NCI-H2196 (cell line): ENCODE measurements at regions not wholly inside any gene's neighbourhood (a gene's known extent, or its start where the extent isn't known, plus 50 kb on each side); places are given as distances from the start of the nearest gene placed in this dataset.

Source experiments
- DNase-seq: peaks from one replicate; lab custom pipeline; 2025; ENCODE audit not compliant: unreplicated experiment; lab: John Stamatoyannopoulos, UW

DNA sequence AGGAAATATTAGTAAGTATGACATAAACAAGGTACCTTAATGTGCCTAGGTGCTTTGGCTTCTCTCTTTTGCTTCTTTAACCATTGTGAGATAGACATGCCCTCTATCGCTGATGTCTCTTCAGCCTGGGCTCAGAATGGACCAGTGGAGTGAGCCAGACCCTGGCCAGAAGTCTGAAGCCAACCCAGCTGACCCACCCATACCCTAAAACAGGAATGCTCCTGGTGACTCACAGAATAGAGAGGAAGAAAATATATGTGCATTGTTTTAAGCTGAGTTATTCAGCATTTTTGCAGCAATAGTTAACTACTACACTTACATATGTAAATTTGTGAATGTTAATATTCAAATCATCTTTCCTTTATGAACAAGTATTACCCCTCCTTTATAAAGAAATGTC is 167.5 kb upstream of the PCDH10 start:
- DNase-seq = no peak

DNA sequence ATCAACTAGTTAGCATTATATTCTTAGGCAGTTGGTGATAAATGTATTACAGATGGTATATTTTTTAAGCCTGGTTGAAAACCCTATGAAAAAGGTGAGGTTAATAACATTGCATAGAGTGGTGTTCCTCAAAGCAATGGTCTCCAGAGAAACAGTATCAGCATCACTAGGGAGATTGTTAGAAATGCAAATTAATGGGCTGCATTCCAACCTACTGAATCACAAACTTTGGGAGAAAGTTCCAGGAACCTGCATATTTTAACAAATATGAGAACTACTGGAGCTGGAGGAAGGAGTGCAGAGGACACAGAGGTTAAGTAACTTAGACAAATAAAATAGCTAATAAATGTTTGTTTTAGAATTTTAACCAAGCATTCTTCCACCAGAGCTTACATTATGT is 166.9 kb upstream of the PCDH10 start:
- no peak for DNase-seq

DNA sequence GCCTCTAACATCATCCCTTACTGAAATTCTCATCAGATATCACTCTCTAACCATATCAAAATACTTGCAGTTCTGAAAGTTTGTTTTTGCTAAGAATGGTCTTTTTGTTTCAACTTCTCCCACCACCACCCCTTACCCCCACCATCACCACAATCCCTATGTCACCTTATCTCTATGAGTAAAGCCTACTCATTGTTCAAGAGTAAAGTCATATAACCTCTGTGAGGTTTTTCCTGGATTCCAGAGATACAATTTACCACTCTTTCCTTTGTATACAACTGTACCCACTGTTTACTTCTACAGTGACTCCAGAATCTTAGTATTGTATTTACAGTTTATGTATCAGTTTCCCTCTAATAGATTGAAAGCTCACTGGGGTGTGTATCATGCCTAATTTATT is 158.0 kb upstream of the PCDH10 start:
- no peak for DNase-seq

DNA sequence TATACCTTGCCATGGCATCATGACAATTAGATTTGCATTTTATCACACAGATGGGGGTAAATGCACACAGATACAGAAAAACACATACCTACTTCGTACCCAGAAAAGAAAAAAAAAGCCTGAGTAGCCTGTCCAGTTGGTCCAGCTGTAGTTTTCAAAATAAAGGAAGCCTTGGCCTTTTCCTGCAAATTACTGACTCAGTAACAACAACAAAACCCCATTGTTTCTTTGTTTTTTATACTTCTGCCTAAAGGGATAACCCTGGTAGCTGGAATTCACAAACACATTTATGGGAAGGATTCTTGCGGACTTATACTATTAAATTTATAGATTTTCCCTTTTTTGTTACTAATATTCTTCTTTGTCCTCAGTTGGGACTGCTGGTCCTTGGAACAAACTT is 156.4 kb upstream of the PCDH10 start:
- no peak for DNase-seq

DNA sequence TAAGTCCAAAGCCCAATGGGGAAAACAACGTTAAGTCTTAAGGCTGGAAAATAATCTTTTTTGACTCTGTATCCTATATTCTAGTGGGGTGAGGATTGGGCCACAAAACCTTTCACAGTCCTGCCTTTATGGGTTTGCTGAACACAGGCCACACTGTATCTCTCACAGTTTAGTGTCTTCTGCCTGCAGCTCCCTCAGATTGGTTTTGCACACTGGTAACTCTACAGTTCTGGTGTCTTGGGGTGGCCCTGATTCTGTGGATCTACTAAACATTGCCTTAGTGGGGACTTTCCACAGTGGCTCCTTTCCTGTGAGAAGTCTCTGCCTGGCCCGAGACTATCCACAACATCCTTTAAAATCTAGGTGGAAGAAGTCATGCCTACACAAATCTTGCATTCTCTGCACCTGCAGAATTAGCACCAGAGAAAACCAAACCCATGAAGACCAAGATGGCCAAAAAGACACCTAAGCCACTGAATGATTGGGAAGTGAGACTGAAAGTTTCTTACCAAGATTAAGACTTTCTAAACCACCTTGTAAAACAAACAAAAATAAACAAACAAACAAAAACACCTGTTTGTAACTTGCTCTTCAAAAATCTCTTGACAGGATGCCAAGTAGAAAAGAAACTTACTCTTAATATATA is 150.4 kb upstream of the PCDH10 start:
- DNase-seq = no peak

DNA sequence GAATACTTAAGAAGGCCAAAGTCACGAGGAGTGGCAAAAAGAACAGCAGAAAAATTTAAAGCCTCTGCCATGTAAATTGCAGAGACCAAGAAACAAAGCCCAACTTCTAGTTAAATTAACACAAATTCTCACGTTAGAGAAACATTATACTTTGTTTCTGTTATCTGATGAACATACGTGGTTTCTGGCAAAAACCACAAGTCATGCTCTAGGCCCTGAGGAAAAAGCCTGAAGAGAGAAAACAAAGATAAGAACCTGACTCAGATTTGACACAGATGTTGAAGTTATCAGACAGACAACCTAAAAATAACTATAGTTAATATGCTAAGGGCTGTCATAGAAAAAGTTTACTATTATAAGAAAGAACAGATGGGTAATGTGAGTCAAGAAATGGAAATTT is 149.1 kb upstream of the PCDH10 start:
- no peak for DNase-seq

DNA sequence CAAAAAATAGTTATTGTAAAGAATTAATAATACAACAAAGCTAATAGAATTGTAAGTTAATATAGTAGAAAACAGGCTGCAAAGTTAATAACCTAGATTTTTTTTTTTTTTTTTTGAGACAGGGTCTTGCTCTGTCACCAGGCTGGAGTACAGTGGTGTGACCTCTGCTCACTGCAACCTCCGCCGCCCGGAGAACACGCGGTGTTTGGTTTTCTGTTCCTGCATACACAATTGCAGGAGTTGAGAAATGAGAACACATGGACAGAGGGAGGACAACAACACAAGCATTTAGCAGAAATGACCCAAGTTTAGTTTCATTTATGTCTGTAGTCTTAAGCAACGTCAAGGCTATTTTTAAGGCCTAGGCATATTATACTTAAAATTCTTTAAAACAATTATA is 145.9 kb upstream of the PCDH10 start:
- no peak for DNase-seq

DNA sequence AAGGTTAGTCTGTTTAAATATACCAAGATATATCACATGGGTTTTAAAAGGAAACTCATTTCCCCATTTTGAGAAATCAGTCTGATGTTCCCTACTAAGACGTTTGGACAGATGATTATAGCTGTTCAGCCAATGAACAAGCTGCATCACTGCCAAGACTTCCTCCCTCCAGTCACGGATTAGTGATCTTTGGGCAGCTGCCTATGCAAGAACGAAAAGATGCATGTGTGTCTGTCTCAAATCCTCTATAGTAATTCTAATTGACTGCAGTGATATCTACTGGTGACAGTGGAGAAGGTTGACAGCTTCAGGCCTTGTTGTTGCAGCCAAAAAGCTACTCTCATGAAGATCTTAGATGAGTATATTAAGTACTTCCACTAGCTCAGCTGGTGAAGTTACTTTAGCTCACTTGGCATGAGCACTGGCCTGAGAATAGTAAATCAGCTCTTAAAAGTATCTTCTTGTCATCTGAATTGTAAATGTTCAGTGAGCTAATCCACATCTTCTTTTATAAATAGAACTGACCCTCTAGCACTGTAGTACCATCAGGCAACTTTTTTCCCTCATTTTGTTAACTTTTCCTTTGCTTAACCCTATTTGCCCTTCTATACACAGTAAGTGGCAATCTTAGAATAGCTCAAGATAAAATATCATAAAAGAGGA is 134.5 kb upstream of the PCDH10 start:
- DNase-seq = no peak

DNA sequence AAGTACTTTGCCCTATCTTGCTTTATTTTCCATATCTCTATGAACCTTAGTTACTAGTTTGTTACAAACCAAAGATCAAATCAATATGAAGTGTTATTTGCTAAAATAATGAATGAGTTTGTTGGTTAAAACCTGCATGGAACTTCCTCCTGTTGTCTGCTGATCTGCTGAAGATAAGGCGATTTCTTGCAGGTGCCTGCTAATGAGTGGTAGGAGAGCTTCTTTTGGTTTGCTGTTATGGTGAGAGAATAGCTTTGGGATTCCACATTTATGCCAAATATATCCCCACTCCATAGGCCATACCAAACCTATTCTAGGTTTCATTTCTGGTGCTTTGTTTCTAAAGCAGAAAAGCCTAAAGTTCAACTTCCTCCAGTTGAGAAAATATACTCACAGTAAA is 103.8 kb upstream of the PCDH10 start:
- no peak for DNase-seq

DNA sequence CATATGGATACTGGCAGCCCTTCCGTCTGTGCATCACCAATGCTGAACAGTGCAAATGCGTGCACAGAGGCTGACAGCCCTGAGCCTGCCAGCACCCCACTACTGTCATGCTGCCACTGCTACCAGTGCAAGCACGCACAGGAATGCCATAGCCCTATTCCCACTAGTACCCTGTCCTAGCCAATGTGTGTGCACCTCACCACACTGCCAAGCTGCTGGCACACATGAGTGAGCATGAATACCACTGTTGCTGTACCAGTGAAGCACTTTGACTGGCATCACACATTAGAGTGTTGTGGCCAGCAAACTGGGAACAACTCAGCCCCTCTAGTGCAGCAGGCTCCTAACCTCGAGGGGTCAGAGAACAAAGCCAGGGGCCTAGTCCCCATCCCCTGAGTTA is 102.9 kb upstream of the PCDH10 start:
- DNase-seq = no peak

DNA sequence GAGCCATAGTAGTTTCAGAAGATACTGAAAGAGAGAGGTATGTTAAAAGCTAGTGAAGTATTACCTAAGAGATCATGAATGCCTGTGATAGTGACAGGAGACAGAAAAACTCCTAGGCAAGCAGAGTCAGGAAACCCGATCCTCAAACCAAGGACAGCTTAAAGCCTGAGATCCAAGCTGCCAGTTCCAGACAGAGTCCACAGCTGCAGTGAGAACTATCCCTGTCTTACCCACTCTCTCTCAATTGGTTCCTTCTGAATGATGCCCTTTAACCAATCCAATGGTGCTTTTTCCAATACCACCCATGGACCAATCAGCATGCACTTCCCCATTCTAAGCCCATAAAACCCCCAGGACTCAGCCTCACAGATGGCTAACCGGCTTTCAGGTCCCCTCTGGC is 90.4 kb upstream of the PCDH10 start:
- DNase-seq = no peak

DNA sequence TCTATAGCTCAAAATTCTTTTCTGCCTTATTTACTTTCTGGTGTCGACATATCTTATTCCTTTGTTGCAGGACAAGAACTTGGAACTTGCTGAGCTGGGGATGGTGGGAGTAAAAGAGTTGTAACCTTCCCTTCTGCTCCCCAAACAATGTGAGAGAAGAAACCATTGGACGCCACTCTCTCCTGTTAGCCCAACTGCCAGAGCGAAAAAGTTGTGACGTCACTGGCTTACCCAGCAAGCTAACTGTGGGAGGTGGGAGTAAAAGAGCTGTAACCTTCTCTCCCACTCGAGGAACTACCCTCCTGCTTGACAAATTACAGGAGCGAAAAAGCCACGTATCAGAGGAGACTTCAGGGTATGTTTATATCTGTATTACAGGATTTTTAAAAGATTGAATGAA is 90.0 kb upstream of the PCDH10 start:
- no peak for DNase-seq

DNA sequence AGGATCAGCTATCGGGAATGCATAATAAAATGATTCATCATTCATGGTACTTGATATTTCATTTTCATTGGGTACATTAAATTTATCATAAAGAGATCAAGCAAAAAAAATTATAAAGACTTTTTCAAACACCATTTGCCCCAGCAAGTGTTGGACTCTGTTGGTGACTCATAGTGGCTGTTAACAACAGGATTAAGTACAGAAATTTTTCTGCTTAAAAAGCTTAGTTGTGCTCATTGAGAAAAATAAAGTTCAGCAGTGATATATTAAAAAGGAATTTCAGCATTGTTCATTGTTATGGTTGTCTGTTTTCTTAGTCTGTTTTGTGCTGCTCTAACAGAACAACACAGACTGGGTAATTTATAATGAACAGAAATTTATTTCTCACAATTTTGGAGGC is 86.2 kb upstream of the PCDH10 start:
- no peak for DNase-seq

DNA sequence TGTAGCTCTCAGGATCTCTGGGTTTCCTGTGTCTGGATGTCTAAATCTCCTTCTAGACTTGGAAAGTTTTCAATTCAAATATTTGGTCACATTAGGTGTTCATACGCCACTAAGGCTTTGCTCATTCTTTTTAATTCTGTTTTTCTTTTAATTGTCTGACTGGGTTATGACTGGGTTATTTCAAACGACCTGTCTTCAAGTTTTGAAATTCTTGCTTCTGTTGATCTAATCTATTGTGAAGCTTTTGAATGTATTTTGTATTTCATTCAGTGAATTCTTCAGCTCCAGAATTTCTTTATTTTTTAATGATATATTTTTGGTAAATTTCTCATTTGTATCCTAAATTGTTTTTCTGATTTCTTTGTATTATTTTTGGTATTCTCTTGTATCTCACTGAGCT is 81.0 kb upstream of the PCDH10 start:
- no peak for DNase-seq

DNA sequence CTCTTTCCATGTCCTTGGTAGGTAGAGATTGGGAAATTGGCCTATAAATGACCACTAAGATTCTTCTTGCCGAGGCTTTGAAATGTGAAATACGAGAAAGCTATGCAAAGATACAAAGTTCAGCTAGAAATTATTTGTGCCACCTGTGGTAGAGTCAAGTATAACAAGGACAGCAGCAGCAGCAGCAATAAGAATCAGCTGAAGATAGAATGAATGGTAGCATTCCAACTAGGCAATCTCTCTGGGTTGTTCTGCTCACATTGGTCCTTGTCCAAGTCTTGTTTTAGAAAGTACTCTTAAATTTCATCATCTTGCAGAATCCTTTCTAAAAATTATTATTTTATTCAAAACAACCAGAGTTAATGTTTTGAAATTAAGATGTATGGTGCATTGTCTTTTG is 67.8 kb upstream of the PCDH10 start:
- DNase-seq = no peak

DNA sequence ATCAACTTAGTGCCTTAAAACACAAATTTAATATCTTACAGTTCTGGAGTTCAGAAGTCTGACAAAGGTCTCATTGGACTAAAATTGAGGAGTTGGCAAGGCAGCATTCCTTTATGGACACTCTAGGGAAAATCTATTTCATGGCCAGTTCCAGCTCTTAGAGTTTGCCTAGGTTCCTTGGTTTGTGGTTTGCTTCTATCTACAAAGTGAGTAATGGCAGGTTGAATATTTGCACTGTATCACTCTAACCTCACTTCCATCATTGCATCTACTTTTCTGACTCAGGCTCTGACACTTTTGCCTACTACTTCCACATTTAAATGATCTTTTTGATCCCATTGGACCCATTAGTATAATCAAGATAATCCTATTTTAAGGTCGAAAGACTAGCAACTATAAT is 64.7 kb upstream of the PCDH10 start:
- DNase-seq = no peak

DNA sequence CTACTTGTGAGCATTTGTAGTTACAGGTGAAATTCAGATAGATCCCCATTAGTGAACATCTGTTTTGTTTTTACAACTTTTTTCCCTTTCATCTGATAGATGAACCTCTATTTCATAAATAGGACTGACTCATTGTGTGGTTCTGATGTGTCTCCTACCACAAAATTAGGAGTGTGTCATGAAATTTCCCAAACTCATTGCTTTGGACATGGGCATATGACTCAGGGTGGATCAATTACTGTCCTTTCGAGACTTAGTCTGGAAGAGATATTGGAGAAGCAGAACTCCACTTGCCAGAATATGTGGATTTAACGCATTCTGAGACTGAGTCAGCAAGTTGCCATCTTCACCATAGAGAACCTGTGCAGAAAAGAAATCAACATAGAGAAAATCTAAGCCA is 53.5 kb upstream of the PCDH10 start:
- DNase-seq = no peak

DNA sequence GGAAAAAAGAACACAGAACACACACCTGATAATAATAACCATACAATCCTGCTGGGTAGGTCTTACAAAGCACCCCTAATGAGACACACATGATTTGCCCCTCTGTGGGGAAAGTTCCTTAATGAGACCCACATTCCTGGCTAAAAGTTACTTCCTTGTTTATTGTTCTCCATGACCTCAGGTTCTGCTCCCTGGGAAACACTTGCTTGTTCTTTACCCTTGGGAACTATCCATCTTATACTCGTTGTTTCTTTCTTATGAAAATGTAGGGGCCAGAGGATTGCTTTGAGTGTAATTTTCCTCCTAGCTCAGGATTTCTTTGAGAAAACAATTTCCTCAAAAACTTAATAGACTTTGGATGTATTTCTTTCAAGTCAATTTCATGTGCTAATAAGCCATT is 52.1 kb upstream of the PCDH10 start:
- DNase-seq = no peak
